Ammon's horn (tissue), 1 donor: ENCODE measurements at regions not wholly inside any gene's neighbourhood (a gene's known extent, or its start where the extent isn't known, plus 50 kb on each side); places are given as distances from the start of the nearest gene placed in this dataset.
"Not testable (repeated sequence)": the region's sequence is repeated elsewhere in the genome, so short reads cannot be mapped to it uniquely, and the experiment has no call there.

ENCODE experiments used
- DNase-seq: peaks from one replicate; pipeline ENCODE4 v3.0.0-alpha.2; 2016; ENCODE audit warnings: low spot score

DNA sequence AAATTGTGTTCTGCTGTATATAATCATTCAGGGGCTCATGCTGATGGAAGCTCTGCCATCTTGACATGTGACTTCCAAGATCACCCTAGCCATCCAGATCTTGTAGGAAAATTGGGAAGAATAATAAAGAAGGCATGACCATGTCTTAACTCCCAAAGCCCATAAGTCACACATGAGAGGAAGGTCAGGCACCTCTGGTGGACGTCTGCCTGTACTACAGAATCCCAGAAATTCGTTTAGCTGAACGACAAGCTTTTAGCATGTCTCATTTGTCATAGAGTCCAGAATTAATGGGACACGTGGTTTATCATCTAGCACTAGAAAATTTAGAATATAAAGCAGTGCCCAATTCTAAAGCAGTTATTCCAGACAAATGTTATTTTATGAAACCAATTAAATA, 212.7 kb downstream of the CENPC start:
- DNase-seq = no peak

DNA sequence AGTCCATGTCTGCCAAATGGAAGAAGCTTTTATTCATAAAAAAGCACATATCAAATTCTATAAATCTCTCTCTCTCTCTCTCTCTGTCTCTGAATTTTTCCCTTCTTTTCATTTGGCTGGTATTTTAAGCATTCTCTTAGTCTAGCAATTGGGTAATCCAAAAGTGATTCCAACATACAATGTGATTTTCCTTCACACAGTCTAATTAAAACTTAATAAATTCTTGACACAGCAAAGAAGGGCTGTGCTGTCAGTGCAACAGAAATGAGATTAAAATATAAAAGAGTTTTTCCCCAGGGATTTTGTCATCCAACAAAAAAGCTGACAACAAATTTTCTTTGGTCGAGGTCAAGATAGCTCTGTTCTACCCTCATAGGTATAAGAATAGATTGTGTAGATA, 216.9 kb downstream of the CENPC start:
- DNase-seq = no peak

DNA sequence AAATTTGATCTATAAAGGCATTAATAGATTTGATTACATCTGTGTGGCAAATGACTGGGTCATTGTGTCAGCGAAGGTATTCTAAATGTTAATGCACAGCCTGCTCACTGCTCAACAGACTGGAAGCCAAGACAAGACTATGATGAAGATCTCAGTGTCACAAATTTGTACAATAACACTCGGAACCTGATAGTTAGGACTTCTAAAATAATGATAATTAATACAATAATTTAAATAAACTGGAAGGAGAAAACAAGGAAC, 217.4 kb downstream of the CENPC start:
- no peak for DNase-seq

DNA sequence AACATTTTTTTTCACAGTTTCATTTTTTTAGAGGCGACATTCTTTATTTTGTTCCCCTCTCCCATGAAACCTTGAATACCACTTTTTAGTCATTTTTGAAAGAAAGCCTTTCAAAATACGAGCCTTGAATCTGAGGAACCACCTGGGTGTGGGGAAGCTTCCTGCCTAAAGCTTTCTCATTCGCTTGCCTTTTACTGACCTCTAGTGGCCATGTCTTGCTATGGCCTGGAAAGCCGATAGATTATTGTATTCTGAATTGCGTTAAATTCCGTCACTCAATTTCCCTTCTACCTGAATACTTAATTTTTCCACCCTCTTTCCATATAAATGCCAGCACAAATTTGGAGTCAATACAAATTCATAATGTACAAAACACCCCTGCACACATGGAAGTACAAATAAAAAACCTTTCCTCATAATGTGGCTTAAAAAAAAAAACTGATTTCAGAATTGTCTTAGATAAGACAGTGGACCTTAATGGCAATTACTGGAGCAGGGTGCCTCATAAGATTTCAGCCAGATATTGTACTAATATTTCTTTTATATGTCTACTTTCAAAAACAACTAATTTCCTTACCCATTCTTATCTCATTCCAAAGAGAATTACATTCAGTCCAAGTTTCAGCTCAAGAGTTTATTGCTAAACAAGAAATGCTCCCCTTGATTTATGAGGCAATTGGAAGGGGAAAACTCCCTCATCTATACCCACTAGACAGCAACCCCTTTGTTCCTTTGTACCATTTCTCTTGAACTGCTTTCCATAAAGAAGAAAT, 217.9 kb downstream of the CENPC start:
- DNase-seq = peak; percentile 78

DNA sequence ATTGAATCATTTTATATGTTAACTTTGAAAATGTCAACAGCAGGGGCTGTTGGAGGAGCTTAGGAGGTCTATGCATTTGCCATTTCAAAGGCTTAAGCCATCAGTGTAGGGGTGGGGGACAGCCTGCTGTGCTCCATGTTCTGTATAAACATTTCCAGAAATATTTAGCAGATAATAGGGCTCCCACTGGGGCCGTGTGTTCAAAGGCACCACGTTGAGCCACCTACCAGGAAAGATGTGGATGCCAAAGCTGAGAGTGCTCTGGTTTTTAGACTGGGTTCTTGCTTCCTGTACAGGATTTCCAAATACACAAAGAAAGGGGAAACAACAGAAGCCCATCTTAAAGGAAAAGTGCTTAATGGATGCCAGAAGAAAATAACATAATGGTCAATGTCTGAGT, 219.5 kb downstream of the CENPC start:
- no peak for DNase-seq

DNA sequence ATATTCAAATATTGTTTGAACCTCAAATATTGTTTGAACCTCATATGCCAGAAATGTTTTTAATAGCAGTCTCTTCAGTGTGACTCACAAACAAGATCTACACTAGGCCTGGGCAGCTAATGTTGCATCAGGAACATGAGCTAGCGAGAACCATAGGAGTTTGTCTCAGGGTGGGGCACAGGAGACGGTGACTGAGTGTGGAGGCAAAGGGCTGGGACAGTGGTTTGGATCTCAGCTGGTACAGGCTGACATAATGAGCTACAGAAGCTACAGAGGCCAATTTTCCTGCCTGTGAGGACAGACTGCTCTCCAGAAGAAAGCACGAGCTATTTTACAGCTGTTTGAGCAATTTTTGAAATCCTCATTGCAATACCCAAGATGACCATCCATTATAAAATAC, 224.7 kb downstream of the CENPC start:
- DNase-seq = no peak

DNA sequence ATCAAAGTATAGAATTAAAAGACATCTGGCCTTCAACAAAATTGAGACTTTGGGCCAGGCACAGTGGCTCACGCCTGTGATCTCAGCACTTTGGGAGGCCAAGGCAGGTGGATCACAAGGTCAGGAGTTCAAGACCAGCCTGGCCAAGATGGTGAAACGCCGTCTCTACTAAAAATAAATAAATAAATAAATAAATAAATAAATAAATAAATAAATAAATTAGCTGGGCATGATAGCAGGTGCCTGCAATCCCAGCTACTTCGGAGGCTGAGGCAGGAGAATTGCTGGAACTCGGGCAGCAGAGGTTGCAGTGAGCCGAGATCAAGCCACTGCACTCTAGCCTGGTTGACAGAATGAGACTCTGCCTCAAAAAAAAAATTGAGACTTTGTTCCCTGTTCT, 225.7 kb downstream of the CENPC start:
- DNase-seq = not testable (repeated sequence)

DNA sequence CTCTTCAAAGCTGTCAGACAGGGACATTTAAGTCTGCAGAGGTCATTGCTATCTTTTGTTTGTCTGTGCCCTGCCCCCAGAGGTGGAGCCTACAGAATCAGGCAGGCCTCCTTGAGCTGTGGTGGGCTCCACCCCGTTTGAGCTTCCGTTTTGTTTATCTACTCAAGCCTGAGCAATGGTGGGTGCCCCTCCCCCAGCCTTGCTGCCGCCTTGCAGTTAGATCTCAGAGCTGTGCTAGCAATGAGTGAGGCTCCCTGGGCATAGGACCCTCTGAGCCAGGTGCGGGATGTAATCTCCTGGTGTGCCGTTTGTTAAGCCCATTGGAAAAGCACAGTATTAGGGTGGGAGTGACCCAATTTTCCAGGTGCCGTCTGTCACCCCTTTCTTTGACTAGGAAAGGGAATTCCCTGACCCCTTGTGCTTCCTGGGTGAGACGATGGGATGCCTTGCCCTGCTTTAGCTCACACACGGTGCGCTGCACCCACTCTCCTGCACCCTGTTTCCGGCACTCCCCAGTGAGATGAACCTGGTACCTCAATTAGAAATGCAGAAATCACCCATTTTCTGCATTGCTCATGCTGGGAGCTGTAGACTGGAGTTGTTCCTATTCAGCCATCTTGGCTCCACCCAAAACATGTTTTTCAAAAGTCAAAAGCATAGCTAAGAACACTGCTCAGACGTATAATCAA, 244.7 kb downstream of the CENPC start:
- DNase-seq = not testable (repeated sequence)

DNA sequence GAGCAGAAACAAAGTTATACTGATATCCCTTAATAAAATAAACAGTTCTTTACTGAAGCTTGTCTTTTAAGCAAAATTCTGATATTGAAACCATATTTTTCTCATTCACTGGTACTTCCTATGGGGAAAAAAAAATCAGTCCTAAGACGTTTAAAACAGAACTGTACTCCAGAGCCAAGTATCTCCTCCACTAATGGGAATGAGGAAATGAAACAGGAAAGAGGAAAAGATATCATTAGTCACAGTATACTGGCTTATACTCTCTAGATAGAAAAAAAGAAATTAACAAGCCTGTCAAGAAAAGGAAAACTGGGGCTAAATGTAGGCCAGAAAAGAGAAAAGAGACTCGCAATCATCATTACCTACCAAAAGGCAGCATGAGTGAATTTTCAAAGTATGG, 252.7 kb downstream of the CENPC start:
- DNase-seq = no peak

DNA sequence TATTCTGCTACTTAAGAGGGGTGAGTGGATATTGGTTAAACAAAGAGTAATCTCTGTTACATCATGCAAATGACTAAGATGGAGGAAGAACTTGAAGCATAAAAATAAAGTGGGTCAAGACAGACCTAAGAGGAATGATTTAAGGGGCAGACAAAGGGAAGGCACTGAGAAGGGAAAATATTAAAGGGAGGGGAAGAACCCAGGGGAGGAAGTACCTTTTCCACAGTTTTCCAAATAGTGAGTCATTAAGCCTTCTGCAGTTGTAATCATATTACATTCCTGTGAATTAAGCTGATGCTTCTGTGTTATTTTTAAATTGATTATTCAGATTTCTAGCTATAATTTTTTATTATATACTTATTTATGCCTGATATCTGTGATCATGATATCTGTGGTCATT, 253.3 kb downstream of the CENPC start:
- no peak for DNase-seq

DNA sequence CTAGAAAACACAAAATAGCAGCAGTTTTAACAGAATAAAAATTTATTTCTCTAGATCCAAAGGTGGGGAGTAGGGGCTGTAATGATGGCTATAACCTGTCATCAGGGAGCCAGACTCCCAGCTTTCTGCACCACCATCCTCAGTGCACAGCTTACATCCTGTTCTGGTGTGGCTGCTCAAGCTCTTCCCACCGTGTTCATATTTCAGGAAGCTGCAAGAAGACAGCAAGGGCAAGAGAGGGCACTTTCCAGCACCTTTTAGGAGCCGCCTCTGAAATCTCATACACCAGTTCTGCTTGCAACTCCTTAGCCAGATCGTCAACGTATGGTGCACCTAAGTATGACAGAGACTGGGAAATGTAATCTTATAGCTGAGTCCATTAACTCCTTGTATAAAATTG, 253.7 kb downstream of the CENPC start:
- no peak for DNase-seq

DNA sequence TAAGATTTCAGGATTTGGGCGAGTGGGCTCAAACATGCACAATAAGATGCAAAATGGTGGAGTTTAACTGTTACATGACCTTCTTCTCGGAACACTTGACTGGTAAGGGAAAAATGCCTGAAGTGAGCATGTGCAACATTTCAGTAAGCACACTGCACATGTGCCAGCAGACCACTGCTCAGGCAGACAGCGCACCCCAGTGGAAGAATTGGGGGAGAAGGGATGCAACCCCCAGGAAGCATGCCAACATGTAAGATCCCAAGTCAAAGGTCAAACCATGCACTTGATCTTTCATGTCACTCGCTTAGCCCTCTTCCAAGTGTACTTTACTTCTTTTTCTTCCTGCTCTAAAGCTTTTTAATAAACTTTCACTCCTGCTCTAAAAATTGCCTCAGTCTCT, 256.3 kb downstream of the CENPC start:
- DNase-seq = no peak

DNA sequence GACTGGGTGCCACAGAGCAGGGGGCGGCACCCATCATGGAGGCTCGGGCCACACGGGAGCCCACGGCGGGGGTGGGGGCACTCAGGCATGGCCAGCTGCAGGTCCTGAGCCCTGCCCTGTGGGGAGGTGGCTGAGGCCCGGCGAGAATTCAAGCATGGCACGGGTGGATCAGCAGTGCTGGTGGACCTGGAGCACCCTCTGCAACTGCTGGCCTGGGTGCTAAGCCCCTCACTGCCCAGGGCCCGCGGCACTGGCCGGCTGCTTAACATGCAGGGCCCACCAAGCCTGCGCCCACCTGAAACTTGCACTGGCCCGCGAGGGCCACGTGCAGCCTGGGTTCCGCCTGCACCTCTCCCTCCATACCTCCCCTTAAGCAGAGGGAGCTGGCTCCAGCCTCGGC, 258.6 kb downstream of the CENPC start:
- no peak for DNase-seq

DNA sequence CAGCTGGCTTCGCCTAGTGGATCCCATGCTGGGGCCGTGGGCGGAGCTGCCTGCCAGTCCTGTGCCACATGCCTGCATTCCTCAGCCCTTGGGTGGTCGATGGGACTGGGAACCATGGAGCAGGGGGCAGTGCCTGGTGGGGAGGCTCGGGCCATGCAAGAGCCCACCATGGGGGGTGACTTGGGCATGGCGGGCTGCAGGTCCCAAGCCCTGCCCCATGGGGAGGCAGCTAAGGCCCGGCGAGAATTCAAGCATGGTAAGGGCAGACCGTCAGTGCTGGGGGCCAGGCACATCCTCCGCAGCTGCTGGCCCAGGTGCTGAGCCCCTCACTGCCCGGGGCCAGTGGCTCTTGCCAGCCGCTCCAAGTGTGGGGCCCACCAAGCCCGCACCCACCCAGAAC, 262.6 kb downstream of the CENPC start:
- DNase-seq = no peak

DNA sequence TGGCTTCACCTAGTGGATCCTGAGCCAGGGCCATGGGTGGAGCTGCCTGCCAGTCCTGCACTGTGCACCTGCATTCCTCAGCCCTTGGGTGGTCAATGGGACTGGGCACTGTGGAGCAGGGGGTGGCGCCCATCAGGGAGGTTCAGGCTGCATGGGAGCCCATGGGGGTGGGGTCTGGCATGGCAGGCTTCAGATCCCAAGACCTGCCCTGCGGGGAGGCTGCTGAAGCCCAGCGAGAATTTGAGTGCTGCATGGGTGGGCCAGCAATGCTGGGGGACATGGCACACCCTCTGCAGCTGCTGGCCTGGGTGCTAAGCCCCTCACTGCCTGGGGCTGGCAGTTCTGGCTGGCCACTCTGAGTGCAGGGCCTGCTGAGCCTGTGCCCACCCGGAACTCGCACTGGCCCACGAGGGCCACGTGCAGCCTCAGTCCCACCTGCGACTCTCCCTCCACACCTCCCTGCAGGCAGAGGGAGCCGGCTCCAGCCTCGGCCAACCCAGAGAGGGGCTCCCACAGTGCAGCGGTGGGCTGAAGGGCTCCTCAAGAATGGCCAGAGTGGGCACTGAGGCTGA, 270.0 kb downstream of the CENPC start:
- DNase-seq = no peak

DNA sequence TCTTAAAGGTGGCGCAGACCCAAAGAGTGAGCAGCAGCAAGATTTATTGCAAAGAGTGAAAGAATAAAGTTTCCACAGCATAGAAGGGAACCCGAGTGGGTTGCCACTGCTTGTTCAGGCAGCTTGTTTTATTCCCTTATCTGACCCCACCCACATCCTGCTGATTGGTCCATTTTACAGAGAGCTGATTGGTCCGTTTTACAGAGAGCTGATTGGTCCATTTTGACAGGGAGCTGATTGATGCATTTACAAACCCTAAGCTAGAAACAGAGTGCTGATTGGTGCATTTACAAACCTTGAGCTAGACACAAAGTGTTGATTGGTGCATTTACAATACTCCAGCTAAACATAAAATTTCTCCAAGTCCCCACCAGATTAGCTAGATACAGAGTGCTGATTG, 270.6 kb downstream of the CENPC start:
- not testable (repeated sequence) for DNase-seq

DNA sequence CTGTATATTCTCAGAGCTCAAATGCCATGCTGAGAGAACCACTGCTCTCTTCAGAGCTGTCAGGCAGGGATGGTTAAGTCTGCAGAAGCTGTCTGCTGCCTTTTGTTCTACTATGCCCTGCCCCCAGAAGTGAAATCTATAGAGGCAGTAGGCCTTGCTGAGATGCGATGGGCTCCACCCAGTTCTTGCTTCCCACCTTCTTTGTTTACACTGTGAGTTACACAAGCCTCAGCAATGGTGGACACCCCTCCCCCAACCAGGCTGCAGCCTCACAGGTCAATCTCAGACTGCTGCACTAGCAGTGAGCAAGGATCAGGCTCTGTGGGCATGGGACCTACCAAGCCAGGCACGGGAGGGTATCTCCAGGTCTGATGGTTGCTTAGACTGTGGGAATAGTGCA, 271.6 kb downstream of the CENPC start:
- no peak for DNase-seq

DNA sequence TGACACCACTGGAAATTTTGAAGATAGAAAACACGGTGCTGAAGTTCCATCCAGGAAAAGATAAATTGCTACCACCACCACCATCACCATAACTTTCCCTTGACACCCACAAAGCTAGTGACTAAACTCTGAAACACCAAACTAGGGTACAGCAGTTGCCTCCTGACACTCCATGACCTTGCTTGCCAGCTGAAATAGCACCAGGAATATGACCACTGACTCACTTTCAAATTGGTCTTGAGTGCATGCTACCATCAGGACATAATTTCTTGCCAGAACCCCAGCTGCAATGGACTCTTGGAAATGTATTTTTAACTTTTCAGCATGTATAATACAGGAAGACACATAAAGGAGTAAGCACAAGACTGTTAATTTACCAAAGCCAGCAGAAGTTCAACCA, 283.3 kb downstream of the CENPC start:
- DNase-seq = no peak

DNA sequence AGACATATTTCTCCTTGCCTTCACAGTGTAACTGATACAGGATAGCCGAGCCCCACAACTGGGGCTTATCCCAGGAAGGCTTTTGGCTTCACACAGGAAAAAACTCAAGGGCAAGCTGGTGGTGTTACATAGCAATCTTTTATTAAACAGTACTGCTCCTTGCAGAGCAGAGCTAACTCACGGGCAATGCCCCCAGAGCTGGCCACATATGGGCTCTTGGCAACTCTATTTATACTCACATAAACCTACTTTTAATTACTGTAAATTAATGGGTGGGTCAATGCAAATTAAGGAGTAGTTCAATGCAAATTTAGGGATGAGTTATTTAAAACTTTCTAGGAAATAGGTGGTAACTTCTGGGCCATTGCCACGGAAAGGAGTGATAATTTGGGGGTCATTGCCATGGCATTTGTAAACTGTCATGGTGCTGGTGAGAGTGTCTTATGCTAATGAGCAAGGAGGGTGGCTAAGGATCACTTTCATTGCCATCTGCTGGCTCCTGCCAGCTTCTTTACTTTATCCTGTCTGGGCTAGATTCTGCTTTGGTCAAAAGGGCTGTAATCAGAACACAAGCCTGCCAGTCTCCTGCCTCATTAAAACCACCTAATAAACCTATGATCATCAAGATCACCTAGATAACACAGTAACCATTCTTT, 288.8 kb downstream of the CENPC start:
- no peak for DNase-seq

DNA sequence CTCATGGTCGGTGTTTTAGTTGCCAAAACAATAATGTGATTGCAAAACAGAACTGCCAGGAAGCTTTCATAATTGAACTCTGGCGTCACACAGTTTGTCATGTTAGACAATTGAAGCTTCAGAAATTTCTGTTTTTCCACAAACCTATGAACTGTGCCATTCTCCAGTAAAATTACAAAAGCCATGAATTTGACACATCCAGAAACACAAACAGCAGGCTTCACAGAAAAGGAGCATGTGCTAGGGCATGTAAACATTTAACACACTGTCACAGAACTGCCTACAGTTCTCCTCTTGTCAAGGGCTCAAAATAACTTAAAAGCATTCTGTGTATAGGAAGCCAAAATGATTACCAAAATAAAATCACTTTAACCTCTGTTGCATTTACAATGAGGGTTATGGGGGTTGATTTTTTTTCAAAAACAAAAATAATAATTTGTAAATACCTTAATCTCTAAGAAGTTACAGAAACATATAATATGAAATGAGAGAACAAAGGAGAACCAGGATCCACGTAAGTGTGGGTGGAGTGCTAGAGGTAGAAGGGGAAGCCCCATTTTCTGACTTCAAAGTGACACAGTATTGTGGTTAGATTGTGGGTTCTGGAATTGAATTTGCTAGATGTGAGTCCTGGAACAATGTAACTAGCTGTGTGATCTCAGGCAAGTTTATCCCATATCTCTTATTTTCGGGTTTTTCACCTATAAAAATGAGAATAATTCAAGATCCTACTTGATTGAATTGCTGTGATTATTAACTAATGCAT, 295.0 kb downstream of the CENPC start:
- DNase-seq = no peak

DNA sequence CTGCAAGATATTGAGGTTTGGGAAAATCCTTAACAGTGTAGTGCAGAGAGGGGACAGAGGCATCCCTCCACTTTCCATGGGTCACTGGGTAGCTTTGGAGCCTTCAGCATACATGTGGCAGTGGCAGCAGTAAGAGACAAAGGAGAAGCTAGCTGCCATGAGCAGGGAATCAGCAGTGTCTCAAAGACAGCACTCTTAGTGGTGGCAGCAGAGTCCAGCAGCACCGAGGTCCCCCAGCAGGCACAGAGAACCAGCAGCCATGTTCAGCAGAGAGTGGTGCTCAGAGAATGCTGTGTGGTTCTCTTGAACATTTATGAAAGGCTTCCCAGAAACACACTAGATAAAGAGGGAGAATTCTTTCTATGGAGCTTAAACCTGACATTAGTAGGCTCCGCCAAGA, 308.5 kb downstream of the CENPC start:
- DNase-seq = no peak

DNA sequence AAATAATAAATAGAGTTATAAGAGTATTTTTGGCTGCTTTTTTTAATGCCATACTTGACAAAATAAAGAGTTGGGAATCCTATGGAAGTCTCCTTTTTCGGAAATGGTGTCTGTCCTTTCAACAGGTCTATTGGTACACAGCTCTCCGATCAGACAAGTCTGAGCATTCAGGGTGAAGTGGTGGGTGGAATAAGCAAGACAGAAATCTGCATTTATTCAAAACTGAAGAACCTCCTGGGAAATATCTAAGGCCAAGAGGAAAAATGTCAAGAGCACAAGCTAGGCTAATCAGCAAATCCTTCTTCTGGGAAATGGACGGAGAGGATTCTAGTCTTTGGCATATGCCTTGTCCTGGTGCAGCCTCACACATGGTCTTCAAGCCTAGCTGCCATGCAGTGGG, 309.0 kb downstream of the CENPC start:
- DNase-seq = no peak

DNA sequence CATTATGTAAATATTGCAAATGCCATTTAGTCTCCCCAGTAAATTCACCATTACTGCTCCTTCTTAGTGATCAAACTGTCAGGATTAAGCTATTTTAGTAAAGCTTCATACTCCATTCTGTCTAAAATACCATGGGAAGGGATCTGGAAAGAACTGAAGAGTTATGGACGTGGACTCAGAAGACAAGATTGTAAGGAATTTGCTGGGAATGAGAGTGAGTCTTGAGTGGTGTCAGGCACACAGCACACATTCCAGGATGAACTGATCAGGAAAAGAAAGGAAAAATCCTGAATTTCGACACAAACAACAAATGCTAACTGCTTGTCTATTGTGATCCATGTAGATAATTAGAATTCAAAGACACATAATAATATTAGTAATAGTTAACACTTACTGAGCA, 311.0 kb downstream of the CENPC start:
- no peak for DNase-seq
